ENCODE measurements at regions not wholly inside any gene's neighbourhood (a gene's known extent, or its start where the extent isn't known, plus 50 kb on each side); places are given as distances from the start of the nearest gene placed in this dataset.

DNA sequence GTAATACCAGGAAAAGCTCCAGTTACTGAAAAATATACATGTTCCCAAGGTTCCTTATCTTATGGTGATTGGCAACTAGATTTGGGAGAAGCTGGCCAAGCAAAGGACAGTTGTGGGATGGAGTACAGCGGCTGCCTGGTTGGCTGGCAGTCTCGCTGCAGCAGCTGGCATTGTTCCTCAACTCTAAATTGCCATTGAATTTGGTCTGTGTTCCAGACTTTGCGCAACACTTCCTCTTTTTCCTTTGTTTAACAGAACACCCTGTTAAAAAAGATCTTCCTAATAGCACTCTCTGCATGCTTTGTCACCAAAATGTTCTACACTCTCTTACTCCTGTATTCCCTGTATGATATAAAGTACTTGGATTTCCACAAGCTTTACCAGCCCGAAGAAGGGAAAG lies 420.6 kb upstream of the RBMS3 start:
- TF ChIP-seq POLR2AphosphoS5 (IDR thresholded peaks at IDR 0.05; ENCODE audit: low read depth, low read length) (no peak), POLR2A (IDR thresholded peaks at IDR 0.05; ENCODE audit: low read depth, low read length) (no peak), TAF1 (IDR thresholded peaks at IDR 0.05; ENCODE audit: low read depth, low read length) (no peak), SPI1 (IDR thresholded peaks at IDR 0.05; ENCODE audit: low read depth, low read length) (peak; percentile 38), POU2F2 (IDR thresholded peaks at IDR 0.05; ENCODE audit: low read depth, low read length) (no peak), PAX5 (IDR thresholded peaks at IDR 0.05; ENCODE audit: insufficient read depth, low read length, severe bottlenecking) (no peak)

Measured in GM12891 (cell line).